ENCODE measurements at regions not wholly inside any gene's neighbourhood (a gene's known extent, or its start where the extent isn't known, plus 50 kb on each side); places are given as distances from the start of the nearest gene placed in this dataset.

DNA sequence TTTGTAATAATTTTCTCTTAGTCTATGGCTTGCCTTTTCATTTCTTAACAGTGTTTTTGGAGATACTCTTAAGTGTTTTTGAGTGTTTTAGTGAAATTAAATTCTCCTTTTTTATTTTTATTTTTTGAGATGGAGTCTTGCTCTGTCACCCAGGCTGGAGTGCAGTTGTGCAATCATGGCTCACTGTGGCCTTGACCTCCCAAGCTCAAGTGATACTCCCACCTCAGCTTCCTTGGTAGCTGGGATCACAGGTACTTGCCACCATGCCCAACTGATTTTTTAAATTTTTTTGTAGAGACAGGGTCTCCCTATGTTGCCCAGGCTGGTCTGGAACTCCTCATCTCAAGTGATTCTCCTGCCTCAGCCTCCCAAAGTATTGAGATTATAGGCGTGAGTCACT lies 240.3 kb downstream of the PLPP3 start:
- H4K91ac ChIP-seq (replicated peaks; ENCODE audit: insufficient read length, low read length): no peak overlapping the region
- H3K36me3 ChIP-seq (ENCODE audit: control insufficient read depth in 2 of 4, insufficient read depth in 4 of 4, low read length in 3 of 4): no peaks in the 10 kb centered on the region
- no peak overlapping the region for H3K4me2 ChIP-seq (ENCODE audit: insufficient read depth in 1 of 2, low read depth in 2 of 2, low read length in 2 of 2)
- DNase-seq (ENCODE audit: low read depth in 1 of 2, low spot score in 2 of 2) (no peak), FAIRE-seq (no peak)
- H3K23ac ChIP-seq (ENCODE audit: insufficient read length): no peak overlapping the region
- TF ChIP-seq, protein P1, sequence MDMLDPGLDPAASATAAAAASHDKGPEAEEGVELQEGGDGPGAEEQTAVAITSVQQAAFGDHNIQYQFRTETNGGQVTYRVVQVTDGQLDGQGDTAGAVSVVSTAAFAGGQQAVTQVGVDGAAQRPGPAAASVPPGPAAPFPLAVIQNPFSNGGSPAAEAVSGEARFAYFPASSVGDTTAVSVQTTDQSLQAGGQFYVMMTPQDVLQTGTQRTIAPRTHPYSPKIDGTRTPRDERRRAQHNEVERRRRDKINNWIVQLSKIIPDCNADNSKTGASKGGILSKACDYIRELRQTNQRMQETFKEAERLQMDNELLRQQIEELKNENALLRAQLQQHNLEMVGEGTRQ (IDR thresholded peaks at IDR 0.05; ENCODE audit: low read length): no peak
- TF ChIP-seq CHD1 (IDR thresholded peaks at IDR 0.05; ENCODE audit: low read depth, low read length) (no peak), HDAC2 (IDR thresholded peaks at IDR 0.05; ENCODE audit: borderline replicate concordance in 1 of 2, low read depth in 2 of 2, low read length in 2 of 2) (no peak), POLR2AphosphoS5 (IDR thresholded peaks at IDR 0.05; ENCODE audit: low read depth, low read length) (no peak), JUN (IDR thresholded peaks at IDR 0.05; ENCODE audit: low read depth, low read length) (no peak), ZNF274 (IDR thresholded peaks at IDR 0.05; ENCODE audit: borderline replicate concordance, extremely low read depth, low read length) (no peak), TAF7 (optimal IDR thresholded peaks at IDR 0.05; ENCODE audit: borderline replicate concordance, low read depth, low read length) (no peak), GABPA (IDR thresholded peaks at IDR 0.05; ENCODE audit: borderline replicate concordance, insufficient read depth, low read length) (no peak), SP1 (IDR thresholded peaks at IDR 0.05; ENCODE audit: low read depth, low read length) (no peak), KDM5A (IDR thresholded peaks at IDR 0.05; ENCODE audit: low read length) (no peak), CEBPB (IDR thresholded peaks at IDR 0.05; ENCODE audit: low read depth, low read length) (no peak)
- TF ChIP-seq, protein P2, sequence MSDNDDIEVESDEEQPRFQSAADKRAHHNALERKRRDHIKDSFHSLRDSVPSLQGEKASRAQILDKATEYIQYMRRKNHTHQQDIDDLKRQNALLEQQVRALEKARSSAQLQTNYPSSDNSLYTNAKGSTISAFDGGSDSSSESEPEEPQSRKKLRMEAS (IDR thresholded peaks at IDR 0.05): no peak
- H2BK12ac ChIP-seq (ENCODE audit: low read depth, low read length): no peak overlapping the region
- no peak overlapping the region for H4K8ac ChIP-seq (ENCODE audit: extremely low read depth, insufficient read depth, low read length)
- H2AK5ac ChIP-seq (ENCODE audit: low read depth, low read length): no peak overlapping the region
- no peaks in the 10 kb centered on the region for H3K79me1 ChIP-seq (ENCODE audit: low read depth, low read length)
- ChIA-PET CTCF (ENCODE audit: partially characterized antibody) (interaction anchor here (0.8 kb wide), 1 partner anchor 401 kb away, joined by 3 read pairs; no protein-coding TSS in a partner anchor), POLR2A (ENCODE audit: partially characterized antibody) (no interaction called here)
- WGBS, 2 experiments (ENCODE audit: extremely low coverage in 1 of 2, insufficient coverage in 1 of 2, insufficient read length in 1 of 2, insufficient replicate concordance in 2 of 2, low coverage in 1 of 2, low lambda C conversion rate in 2 of 2, missing lambda C conversion rate in 1 of 2): 79% methylated on average over 1 of the region's 1 CpG; no CpG with 5 or more reads in 1 of the 2 experiments
- no peak overlapping the region for H2BK120ac ChIP-seq (replicated peaks; ENCODE audit: low read depth, low read length)
- no peak overlapping the region for H3K14ac ChIP-seq (ENCODE audit: insufficient read length)
- no peak overlapping the region for H2BK5ac ChIP-seq (ENCODE audit: low read depth, low read length)
- H3K9ac ChIP-seq (replicated peaks in 1 of 4; ENCODE audit: extremely low read depth in 1 of 4, low read depth in 3 of 4, low read length in 3 of 4): no peak overlapping the region
- H4K20me1 ChIP-seq (replicated peaks in 1 of 2; ENCODE audit: control insufficient read depth in 1 of 2, insufficient read depth in 2 of 2, low read length in 2 of 2): no peaks in the 10 kb centered on the region
- no peak overlapping the region for H3K56ac ChIP-seq (replicated peaks; ENCODE audit: insufficient read length, low read depth, low read length)
- no peak overlapping the region for H3K27ac ChIP-seq (ENCODE audit: low read depth, low read length)
- no peaks in the 10 kb centered on the region for H3K79me2 ChIP-seq (ENCODE audit: control insufficient read depth in 1 of 2, insufficient read depth in 2 of 2, low read length in 2 of 2)
- no peaks in the 10 kb centered on the region for H3K23me2 ChIP-seq (ENCODE audit: low read depth, low read length)
- no peak overlapping the region for H3K4ac ChIP-seq (replicated peaks; ENCODE audit: insufficient read length, low read depth, low read length)
- no peak overlapping the region for H4K5ac ChIP-seq (ENCODE audit: insufficient read length, low read depth, low read length)
- peaks cover 0 to 3% (median 1%) of the 10 kb centered on the region in 4 experiments; a peak in 1 of 7 replicates for H3K4me1 ChIP-seq (replicated peaks in 1 of 4; ENCODE audit: control insufficient read depth in 3 of 4, insufficient read depth in 4 of 4, low read length in 3 of 4)
- H2BK15ac ChIP-seq (ENCODE audit: low read length): no peak overlapping the region
- H2AFZ ChIP-seq (ENCODE audit: low read length): no peak overlapping the region
- H3K9me3 ChIP-seq (ENCODE audit: insufficient read depth in 2 of 2, low read depth in 1 of 2, low read length in 1 of 2): 0 out of 4 replicates have a peak, but pooled peaks cover 0 to 3% of the 10 kb centered on the region in 2 experiments
- no peak overlapping the region for H3K18ac ChIP-seq (ENCODE audit: extremely low read depth, low read length)
- H3K27me3 ChIP-seq (replicated peaks in 1 of 4; ENCODE audit: control insufficient read depth in 3 of 4, extremely low read depth in 1 of 4, insufficient read depth in 3 of 4, low read length in 3 of 4): no peaks in the 10 kb centered on the region
- no peak overlapping the region for H2BK20ac ChIP-seq (ENCODE audit: low read length)
- no peak overlapping the region for H3K4me3 ChIP-seq (ENCODE audit: extremely low read depth in 1 of 4, insufficient read depth in 2 of 4, low read depth in 3 of 4, low read length in 4 of 4)
